HG03175 (cell line): ENCODE measurements at regions not wholly inside any gene's neighbourhood (a gene's known extent, or its start where the extent isn't known, plus 50 kb on each side); places are given as distances from the start of the nearest gene placed in this dataset.

Experiments
- ATAC-seq: cut with Tn5 transposase; IDR thresholded peaks from one replicate; pipeline ENCODE4 v1.9.1; 2021; ENCODE audit warnings: mild to moderate bottlenecking, moderate library complexity; ENCODE audit not compliant: unreplicated experiment

DNA sequence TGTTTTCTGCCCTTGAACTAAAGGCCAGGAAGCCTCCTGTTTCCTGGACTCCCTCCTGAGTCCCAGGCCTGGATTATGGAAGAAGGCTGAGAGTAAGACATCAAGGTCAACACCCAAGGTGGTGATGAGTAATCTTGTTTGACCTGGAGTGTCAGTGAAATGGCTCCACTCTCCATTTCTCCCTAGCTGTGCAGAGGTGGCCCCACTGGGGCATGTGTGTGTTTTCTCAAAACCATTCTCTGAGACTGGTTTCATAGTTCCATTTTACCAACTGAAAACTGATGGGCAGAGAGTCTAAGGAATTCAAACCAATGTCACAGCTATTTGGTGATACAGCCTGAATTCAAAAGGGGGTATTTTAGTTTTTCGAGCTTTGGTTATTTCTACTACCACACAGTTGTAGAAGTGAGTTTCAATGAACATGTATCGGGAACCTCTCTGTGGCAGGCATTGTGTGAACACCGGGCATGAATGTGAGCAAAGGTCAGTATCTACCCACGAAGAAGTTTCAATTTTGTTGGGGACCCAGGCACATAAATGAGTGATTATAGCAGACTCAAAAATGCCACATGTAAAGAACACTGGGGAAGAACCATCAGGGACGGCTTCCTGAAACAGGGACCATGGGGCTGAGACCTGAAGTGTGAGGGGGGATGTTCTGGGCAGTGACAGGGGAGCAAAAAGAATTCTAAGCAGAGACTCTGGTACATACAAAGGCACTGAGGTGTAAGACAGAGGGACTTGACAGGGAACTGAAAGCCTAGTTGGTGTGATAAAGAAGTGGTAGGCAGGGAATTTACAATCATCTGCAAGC lies 269.6 kb upstream of the KLF4 start:
- no peak for ATAC-seq

DNA sequence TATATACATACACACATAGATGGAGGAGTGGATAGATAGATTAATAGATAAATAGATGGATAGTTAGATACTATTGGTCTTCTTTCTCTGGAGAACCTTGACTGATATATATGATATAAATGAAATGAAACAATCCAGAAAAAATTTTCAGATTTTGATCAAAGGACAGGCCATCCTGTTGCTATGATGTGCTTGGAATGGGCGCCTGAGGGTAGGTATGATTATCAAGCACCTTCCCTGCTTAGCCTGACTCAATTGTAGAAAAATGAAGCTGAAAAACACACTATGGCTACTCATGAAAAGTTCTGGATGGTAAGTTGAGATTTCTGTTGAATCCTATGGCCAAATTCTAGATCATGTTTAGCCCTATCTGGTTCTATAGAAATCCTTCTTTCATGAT lies 266.5 kb upstream of the KLF4 start:
- ATAC-seq = no peak

DNA sequence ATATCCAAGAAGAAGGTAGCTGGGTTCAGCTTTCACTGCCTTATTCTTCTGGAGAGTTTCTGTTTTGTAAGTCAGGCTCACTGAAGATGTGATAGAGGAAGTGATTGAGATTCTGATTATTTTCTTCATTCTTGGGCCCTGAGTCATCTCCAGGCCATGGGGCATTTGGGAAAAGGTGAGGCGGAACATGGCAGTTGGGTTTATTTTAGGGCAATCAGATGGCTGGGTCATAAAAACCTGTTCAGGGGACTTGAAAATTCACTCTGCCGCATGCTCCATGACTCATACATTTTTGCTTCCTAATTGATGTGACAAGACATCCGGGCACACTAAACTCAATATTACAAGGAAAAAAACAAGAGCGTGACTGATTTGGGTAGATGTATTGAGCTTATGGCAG lies 265.7 kb upstream of the KLF4 start:
- no peak for ATAC-seq

DNA sequence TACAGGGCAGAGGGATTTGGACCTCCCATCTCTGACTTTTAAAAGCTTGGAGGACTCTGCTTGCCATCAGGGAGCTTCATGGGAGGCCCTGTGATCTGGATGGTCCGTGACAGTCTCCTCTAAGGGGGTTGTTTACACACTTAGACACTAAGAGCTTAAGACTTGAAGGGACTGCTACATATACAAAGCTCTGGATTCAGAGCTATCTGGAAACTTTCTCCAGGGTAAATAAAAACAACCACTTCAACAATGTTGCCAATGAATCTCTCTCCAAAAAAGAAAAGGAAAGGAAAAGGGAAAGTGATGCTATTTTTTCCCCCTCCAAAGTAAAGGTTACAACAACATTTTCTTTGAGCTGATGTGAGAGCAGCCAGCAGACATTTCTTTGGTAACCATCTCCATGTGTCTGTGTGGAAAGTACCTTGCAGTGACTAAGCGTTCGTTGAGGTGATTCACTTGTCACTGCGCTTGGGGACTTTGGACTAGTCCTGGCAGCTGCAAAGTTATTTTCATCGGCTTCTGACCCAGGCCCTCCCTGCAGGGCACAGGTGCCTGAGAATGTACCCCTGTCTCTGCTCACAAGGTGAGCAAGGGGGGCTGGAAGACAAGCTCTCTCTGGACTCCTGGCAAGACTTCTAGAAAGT lies 262.1 kb upstream of the KLF4 start:
- ATAC-seq = peak; percentile 76

DNA sequence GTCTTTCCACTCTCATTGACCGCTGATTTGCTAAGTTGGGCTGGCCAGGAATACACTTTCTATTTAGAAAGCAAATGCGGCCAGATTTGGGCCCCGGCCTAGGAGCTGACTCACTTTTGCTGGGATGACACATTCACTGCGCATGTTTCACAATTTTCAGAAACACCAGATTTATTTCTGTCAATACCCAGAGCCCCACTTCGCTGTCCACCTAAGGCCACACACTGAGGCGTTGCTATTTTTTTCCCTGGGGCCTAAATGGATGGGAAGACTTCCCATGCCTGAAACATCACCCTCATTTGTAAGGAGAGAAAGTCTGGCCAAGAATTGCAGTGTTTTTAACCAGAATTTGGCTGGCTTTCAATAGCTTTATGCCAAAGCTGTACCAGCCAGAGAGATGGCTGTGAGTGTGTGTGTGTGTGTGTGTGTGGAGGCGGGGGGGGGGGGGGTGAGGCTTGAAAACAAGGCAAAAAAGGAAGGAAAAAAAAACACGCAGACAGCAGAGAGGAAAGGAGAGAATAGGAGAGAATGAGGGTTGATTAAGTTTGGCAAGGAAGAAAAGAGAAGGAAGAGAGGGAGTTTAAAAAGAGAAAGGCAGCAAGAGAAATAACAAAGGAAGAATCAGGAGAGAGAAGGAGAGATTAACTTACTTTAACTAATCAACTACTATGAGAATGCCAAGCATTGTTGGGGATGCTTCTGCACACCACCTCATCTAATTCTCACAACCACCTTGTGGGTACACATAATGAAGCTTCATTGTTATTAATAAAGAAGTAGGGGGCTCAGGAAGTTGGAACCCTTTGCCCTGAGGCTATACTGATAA lies 261.4 kb upstream of the KLF4 start:
- no peak for ATAC-seq

DNA sequence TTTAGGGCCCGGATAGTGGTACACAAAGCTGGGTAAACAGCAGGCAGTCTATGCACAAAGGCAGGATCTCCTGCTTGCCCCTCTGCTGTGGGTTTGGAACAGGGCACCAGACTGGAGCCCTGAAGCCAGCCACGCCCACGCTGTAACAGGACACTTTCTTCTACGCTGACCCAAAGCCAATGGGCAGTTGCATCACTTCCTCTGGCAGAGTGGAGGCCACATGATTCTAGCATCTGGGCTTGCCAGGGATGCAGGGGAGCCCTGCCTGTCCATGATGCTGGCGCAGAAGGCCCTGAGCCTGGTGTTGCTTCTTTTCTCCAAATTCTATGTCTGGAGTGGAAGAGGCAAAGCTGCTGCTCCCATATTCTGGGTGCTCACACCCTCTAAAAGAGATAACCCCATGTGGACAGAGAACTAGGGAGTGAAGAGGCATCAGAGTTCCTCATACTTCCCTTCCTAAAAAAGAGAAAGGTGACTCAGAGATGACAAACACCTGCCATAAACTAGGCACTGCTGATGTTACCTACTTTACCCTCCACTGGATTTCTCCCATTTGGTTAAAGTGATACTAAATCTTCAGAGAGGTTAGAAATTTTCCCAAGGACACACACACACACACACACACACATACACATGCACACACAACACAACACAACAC lies 260.3 kb upstream of the KLF4 start:
- ATAC-seq = no peak

DNA sequence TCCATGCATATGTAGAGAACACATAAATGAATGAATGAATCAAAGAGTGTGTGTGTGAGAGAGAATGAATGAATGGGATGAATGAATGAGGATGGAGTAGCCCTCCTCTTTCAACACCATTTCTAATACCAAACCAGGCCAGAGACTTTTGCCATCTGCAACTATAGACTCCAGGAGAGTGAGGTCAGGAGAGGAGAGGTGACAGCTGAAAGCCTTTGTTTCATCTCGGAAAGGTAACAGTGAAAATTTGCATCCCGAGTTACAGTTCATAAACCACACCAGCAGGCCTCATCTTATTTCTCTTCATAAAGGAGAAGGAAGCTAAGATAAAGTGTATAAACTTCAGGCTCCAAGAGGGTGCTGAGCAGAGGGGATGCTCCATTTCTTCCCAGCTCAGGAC lies 255.3 kb upstream of the KLF4 start:
- no peak for ATAC-seq

DNA sequence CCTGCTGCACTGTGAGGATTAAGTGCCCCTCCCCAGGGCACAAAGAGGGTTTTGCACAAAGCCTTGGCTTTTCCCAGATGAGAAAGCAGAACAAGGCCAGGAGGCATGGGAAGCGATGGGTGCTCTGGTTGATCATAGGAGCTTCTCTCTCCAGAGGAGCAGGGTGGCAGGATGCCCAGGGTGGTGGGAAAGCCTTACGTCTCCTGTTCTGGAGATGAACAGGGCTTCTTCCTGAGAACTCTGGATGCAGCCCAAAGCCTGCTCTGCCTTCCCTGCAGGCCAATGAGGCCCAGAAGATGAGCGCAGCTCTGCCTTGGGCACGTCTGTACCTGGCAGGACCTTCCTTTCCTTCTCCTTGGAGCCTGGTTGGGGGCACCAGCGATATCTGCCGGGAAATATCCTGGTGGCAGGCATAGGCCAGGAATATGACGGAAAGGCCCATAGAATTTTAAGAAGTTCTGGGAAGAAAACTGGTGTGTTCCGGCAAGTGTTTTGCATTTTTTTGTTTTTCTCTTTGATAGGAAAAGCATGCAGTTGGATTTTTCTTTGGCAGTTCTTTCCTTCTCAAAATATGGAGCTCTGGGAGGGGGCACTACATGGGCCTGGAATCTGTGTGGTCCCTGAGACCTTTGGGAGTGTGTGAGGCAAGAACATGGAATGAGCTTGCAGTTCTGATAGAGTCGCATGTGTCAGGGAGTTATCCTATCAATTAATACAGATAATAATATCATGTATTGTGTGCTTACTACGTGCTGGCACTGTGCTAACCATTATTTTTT lies 253.2 kb upstream of the KLF4 start:
- ATAC-seq = no peak

DNA sequence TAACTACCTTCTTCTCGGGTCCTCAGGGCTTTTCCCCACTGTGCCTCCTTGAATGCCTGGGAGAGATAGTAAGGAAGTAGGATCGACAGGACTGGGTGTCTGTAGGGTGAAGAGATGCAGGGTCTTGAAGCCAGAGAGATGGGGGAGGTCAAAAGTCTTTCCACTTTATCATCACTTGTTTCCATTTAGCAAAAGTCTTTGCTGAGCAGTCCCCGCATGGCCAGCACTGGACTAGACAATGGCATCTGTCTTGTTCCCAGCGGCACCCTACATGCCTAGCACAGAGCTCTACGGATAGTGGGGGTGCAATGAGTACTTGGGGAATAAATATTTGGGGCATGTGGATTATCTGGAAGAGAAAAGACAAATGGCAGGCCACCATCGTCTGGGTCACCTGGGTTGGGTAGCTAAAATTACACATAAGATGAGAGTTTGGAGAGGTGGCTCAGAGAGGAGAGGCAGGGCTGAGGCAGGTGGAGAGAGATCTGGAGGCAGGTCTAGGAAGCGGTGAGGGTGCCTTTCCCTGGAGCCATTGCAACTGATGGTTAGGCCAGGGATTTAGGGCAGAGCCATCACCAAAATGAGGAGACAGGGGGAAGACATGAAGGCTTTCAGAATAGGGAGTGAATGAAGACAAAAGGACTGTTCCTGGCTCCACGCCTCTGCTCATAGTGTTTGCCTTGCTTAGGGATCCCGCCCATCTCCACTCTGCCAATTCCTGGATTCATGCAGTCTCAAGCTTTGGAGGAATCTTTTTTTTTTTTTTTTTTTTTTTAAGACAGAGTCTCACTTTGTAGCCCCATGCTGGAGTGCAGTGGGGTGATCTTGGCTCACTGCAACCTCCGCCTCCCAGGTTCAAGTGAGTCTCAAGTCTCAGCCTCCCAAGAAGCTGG lies 250.8 kb upstream of the KLF4 start:
- no peak for ATAC-seq

DNA sequence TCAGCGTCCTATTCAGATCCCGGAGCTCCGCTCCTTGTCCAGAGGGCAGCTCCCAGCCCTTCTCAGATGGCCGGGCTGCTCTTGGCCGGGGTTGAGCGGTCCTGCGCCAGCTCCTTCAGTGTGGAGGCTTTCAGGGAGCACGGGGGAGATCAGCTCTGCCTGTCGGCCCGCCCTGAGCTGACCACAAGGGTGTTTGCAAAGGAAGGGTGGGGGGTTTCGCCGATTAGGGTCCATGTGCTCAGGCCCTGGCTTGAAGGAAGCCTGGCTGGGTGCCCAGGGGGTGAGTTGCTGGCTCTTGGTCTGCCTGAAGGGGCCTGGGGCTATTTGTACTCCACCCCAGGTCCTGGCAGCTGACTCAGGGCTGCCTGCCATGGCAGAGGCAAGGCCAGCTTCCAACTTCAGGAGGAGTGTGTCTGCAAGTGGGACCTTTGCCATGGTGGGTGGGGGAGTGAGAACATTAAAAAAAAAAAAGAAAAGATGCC lies 250.1 kb upstream of the KLF4 start:
- ATAC-seq = no peak

DNA sequence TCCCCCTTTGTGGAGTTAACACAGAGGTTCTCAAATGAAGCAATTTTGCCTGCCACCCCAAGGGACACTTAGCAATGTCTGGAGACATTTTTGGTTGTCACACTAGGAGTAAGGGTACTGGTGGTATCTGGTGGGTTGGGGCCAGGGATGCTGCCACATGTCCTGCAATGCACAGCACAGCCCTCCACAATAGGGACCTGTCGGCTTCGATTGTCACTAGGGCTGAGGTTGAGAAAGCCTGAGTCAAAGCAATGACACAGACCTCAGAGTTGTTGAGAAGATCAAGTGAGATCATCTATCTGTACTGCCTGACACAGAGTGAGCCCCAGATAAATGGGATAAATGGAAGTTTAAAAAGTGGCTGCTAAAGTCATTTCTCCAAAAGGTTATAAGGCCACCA lies 249.2 kb upstream of the KLF4 start:
- ATAC-seq = no peak

DNA sequence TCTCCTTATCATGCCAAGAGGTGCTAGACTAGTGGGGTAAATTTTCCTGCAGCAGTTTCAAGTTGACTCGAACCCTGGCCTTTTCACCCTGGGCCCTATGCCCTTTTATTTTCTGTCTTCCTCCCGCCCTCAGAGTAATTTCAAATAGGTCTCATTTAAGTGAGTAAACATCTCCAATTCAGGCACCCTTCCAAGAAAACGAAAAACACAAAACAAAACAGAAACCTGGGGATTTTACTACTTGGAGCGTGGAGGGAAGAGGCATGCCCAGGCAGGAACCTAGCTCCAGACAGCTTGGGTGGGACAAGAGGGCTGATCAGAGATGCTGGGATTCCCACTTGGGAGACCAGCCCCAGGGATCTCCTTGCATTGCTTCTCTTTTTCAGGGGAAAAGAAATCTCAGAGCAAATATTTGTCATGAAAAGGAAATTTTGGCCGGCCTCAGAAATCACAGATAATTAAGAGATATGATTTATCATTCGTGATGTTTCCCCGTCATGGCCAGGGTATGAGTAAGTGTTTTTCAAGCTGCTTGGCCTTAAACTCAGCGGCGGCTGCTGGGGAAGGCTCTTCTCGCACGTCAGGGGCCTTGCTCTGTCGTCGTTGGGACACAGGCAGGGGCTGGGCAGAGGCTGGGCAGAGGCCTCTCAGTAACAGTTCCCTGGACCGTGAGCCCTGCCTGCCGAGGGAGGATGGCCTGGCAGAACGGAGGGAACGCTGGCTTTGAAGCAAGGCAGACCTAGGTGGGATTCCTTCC lies 248.6 kb upstream of the KLF4 start:
- ATAC-seq = no peak

DNA sequence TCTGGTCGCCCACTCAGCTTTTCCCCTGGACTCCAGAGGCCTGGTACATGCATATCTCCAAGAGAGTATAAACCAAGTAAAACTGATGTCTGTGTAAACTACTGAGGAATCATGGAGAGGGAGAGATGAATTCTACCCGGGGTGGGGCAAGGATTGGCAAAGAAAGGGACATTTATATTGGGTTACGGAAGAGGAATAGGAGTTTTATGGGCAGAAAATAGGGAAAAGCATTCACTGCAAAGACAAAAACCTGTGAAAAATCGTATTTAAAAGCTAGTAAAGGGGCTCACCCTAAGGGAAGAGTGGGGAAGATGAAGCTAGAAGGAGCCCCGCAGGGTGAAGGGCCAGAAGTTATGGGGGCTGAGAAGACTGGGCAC lies 248.0 kb upstream of the KLF4 start:
- ATAC-seq = no peak

DNA sequence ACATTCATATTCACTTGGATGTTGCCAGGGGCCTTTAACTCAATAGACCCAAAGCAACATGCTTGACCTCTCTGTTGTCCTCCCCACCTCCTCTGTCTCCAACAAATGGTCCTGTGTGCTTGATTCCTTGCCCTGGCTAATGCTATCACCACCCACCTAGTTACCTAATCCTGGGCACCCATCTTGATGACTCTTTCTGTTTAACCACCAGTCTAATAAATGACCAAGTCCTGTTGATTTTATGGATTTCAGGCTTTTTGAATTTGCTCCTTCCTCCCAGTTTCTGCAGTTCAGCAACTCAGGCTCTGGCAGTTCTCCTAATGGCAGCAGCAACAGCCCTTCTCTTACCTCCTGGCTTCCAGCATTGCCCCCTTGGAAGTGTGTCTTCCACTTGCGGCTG lies 246.3 kb upstream of the KLF4 start:
- ATAC-seq = no peak

DNA sequence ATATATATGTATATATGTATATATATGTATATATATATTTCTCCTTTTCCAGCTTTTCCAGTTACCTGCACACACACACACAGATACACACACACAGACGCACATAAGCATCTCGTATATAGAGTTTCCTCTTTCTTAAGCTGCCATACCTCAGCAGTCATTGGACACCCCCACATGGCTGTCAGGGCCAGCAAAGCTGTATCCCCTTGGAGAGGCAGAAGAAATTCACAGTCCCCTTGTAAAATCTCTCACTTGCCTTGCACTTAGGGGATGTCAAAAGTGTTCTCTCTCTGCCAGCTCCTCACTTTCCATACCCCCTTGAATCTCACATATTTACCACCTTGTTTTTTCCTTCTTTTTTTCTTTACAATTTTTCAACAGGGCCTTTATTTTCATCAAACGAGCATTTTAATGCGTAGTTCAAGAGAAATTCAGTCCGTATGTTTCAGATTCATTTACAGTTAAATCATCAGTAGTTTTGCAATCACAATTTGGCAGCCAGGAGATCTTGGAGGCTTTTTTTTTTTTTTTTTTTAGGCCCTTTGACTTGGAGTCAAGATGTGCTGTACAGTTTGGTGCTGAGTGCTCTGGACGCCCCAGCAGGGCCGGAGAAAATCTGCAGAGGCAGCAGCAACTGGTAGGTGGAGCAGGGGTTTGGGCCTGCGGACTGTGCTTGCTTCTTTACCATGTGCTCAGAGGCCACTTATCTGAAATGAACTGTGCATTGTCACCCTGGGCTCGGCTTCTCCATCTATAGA lies 244.9 kb upstream of the KLF4 start:
- ATAC-seq = no peak

DNA sequence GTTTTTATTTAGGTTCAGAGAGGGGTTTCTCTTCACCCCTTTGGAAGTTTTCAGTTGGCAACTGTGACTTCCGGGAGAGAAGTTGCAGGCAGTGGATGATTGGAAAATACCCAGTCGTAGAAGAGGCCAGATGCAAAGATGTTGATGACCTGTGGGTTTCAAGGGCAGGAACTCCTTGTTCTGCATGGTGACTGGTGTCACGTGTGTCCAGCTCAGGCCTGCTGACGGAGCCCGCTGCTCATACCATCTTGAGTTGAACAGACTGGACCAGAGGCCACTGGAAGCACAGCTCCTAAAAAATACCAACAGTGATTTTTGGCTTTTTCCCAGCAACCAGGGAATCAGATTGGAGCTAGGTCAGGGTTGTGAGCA lies 243.9 kb upstream of the KLF4 start:
- ATAC-seq = no peak

DNA sequence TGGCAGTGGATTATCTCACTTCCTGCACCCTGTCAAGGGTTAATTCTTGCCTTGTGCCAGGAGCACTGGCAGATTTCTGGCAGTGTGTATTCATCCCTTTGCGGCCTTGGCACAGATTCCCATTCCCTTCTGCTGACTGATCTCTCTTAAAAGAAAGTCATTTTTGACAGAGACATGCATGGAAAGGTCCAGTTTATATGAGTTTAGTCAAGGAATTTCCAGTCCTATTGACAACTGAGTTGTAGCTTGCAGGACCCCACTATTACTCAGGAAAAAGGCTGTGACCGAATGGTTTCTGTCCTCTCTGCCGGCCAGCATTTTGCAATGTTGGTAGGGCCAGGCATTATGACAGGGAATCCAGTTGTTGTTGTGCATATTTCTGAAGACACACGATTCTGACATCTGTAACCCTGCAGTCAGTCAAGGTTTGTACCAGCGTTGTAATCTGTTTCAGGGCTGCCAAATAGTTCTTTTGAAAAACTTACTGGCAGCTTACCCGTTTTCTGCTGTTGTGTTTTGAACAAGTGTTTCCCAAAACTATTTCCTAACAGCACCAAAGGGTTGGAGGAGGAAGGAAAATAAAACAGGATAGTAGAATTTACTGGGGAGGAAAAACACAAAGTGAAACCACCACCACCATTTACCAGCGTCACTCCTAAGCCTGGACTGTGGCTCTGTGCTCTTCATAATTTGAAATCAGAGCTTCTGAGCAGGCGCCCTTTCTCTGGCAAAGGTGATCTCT lies 243.4 kb upstream of the KLF4 start:
- ATAC-seq = no peak
